NT2/D1 (cell line): ENCODE measurements at regions not wholly inside any gene's neighbourhood (a gene's known extent, or its start where the extent isn't known, plus 50 kb on each side); places are given as distances from the start of the nearest gene placed in this dataset.

Source experiments
- YY1 ChIP-seq: IDR thresholded peaks from 2 replicates; pipeline ENCODE4 v1.6.1; 2011; ENCODE audit not compliant: insufficient read length, insufficient read depth
- ZNF274 ChIP-seq: IDR thresholded peaks from 2 replicates; pipeline ENCODE4 v1.6.1; 2011; ENCODE audit warnings: mild to moderate bottlenecking, low read depth, low read length

- TF ChIP-seq ZNF274 = no peak
- TF ChIP-seq YY1 = no peak
Measured at GRCh38 chrX:143788265-143788664, 67.7 kb upstream of the SPANXN2 start.
